AG04450 (cell line): ENCODE measurements at regions not wholly inside any gene's neighbourhood (a gene's known extent, or its start where the extent isn't known, plus 50 kb on each side); places are given as distances from the start of the nearest gene placed in this dataset.

Source experiments
- CTCF ChIA-PET: fragments of 300-600, 350-600 bp; formaldehyde crosslinking; extraction: SDS; loops from one replicate; lab custom pipeline; 2022; ENCODE audit warnings: antibody characterized with exemption, inconsistent platforms; lab: Charles Lee
- POLR2A ChIA-PET: fragments of 350-600 bp; formaldehyde crosslinking; extraction: SDS; loops from one replicate; lab custom pipeline; 2021; ENCODE audit warnings: antibody characterized with exemption, inconsistent platforms; lab: Yijun Ruan, JAX
- DNase-seq: peaks from one replicate; pipeline ENCODE4 v3.0.0-alpha.2; 2011; ENCODE audit warnings: low read depth, low spot score
- H3K27ac ChIP-seq: one replicate; pipeline ENCODE4 v1.5.1; 2012; ENCODE audit warnings: low read depth, low read length, control low read depth
- H3K27me3 ChIP-seq: one replicate; pipeline ENCODE4 v1.6.0; 2012; ENCODE audit warnings: low read length; ENCODE audit not compliant: control insufficient read depth, insufficient read depth
- H3K4me3 ChIP-seq: 2 replicates; pipeline ENCODE4 v1.5.1; 2011; ENCODE audit warnings: mild to moderate bottlenecking, low read depth, low read length, control low read depth
- H3K9me3 ChIP-seq: 2 replicates; pipeline ENCODE4 v1.5.1; 2012; ENCODE audit warnings: low read length; ENCODE audit not compliant: control insufficient read depth, insufficient read depth
- CTCF ChIP-seq: IDR thresholded peaks from 2 replicates; pipeline ENCODE4 v1.5.1; 2011; ENCODE audit warnings: low read depth, low read length, control low read depth, inconsistent platforms

- no peaks in the 10 kb centered on the region; the same call in 1 of the 2 replicates for H3K9me3 ChIP-seq
- ChIA-PET CTCF (no interaction called here), POLR2A (no interaction called here)
- H3K4me3 ChIP-seq, result no peak overlapping the region
- H3K27ac ChIP-seq, result no peak overlapping the region
- no peak for DNase-seq
- H3K27me3 ChIP-seq, result no peaks in the 10 kb centered on the region
- no peak for TF ChIP-seq CTCF
These were observed 1314.9 kb downstream of the CDH11 start for GRCh38 chr16:63806794-63807506.

DNA sequence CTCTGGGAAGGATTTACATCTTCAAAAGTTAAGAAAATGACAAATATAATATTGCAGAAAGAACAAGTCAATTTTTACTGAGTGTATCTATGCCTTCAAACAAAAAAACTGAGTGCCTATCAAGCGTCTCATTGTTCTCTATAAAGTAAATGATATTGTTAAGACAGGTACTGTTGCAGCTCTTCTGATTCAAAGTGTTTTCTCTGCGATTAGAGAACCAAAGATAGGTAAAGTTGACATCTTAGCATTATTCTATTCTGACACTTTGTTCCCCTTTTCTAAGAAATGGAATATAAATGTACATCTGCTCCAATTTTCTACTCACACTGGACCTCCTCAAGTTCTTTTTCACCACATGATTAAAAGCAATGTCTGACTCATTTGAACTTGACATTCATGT lies 1317.7 kb downstream of the CDH11 start:
- no peak overlapping the region for H3K4me3 ChIP-seq
- no peaks in the 10 kb centered on the region; the same call in 1 of the 2 replicates for H3K9me3 ChIP-seq
- no peak for DNase-seq
- ChIA-PET POLR2A (no interaction called here), CTCF (no interaction called here)
- H3K27ac ChIP-seq, result no peak overlapping the region
- TF ChIP-seq CTCF, result no peak
- H3K27me3 ChIP-seq, result no peaks in the 10 kb centered on the region

- no peak for DNase-seq
- Histone ChIP-seq H3K27me3 (no peaks in the 10 kb centered on the region), H3K4me3 (no peak overlapping the region), H3K9me3 (peaks cover 15% of the 10 kb centered on the region), H3K27ac (no peak overlapping the region)
- ChIA-PET CTCF (no interaction called here), POLR2A (no interaction called here)
- no peak for TF ChIP-seq CTCF
These were observed 1332.3 kb downstream of the CDH11 start for GRCh38 chr16:63789603-63790002.

DNA sequence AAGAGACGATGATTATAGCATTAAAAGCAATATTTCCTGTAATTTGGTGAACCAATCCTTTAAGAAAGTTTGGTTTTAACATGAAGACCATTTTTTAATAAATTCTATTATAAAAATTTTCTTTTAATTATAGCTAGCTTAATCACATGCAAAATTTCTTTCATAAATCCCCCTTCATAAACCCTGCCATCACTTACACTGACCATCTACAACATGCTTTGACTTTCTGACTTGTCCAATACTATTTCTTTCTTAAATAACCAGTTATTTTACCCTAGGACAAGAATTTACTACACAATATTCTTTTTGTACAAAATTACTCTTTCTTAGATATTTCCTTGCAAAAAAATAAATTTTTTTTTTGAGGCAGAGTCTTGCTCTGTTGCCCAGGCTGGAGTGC lies 1334.8 kb downstream of the CDH11 start:
- H3K4me3 ChIP-seq, result no peak overlapping the region
- no peak for TF ChIP-seq CTCF
- peaks cover 15% of the 10 kb centered on the region for H3K9me3 ChIP-seq
- H3K27ac ChIP-seq, result no peak overlapping the region
- no peak for DNase-seq
- ChIA-PET CTCF (no interaction called here), POLR2A (no interaction called here)
- H3K27me3 ChIP-seq, result no peaks in the 10 kb centered on the region

GRCh38 chr16:63785170-63785569 lies 1336.7 kb downstream of the CDH11 start:
- Histone ChIP-seq H3K4me3 (no peak overlapping the region), H3K27me3 (no peaks in the 10 kb centered on the region), H3K9me3 (peaks cover 15% of the 10 kb centered on the region), H3K27ac (no peak overlapping the region)
- no peak for TF ChIP-seq CTCF
- CTCF ChIA-PET, result no interaction called here
- DNase-seq, result no peak
- POLR2A ChIA-PET, result no interaction called here
